A673 (cell line): ENCODE measurements at regions not wholly inside any gene's neighbourhood (a gene's known extent, or its start where the extent isn't known, plus 50 kb on each side); places are given as distances from the start of the nearest gene placed in this dataset.

Experiments used
- BruUV-seq: library from RNA; stranded (reverse); fragments of 400-500 nt; replicated peaks from 2 replicates; lab custom pipeline; 2021; lab: Mats Ljungman, UMichigan
- CTCF ChIA-PET: fragments of 300-600 bp; sonication (Branson Sonifier 250); formaldehyde crosslinking; loops from one replicate; lab custom pipeline; 2022; ENCODE audit warnings: antibody characterized with exemption; lab: Charles Lee
- POLR2A ChIA-PET: fragments of 300-600 bp; sonication (Branson Sonifier 250); formaldehyde crosslinking; loops from one replicate; lab custom pipeline; 2022; ENCODE audit warnings: antibody characterized with exemption; ENCODE audit not compliant: low non-redundant PET; lab: Charles Lee
- DNase-seq: peaks from one replicate; pipeline ENCODE4 v3.0.0-alpha.2; 2015; ENCODE audit warnings: low spot score
- H3K27ac ChIP-seq: fragments of 200-600 bp; sonication (generic); 2 replicates; pipeline ENCODE4 v1.5.1; 2016; ENCODE audit warnings: mixed run types, low read depth, mild to moderate bottlenecking, mixed read lengths, antibody characterized with exemption, low read length; ENCODE audit not compliant: poor library complexity, severe bottlenecking
- H3K27me3 ChIP-seq: fragments of 200-600 bp; sonication (generic); replicated peaks from 2 replicates; pipeline ENCODE4 v1.6.1; 2017; ENCODE audit warnings: mixed run types, low read depth, mild to moderate bottlenecking, mixed read lengths, antibody characterized with exemption, low read length; ENCODE audit not compliant: insufficient read depth, poor library complexity
- H3K36me3 ChIP-seq: fragments of 200-600 bp; sonication (generic); 2 replicates; pipeline ENCODE4 v1.6.1; 2016; ENCODE audit warnings: mixed run types, mild to moderate bottlenecking, mixed read lengths, antibody characterized with exemption, low read length; ENCODE audit not compliant: insufficient read depth, poor library complexity, severe bottlenecking
- H3K4me1 ChIP-seq: fragments of 200-600 bp; sonication (generic); 2 replicates; pipeline ENCODE4 v1.6.1; 2017; ENCODE audit warnings: mixed run types, mild to moderate bottlenecking, mixed read lengths, antibody characterized with exemption, low read length; ENCODE audit not compliant: insufficient read depth, poor library complexity, severe bottlenecking
- H3K4me3 ChIP-seq: fragments of 200-600 bp; sonication (generic); 2 replicates; pipeline ENCODE4 v1.5.1; 2016; ENCODE audit warnings: low read depth, mixed run types, mild to moderate bottlenecking, mixed read lengths, low read length; ENCODE audit not compliant: poor library complexity, severe bottlenecking
- H3K9me3 ChIP-seq: fragments of 200-600 bp; sonication (generic); 2 replicates; pipeline ENCODE4 v1.6.1; 2016; ENCODE audit warnings: mixed run types, low read depth, mild to moderate bottlenecking, mixed read lengths, antibody characterized with exemption, low read length; ENCODE audit not compliant: poor library complexity, severe bottlenecking
- EZH2 ChIP-seq: fragments of 200-600 bp; sonication (generic); IDR thresholded peaks from 2 replicates; pipeline ENCODE4 v1.6.1; 2017; ENCODE audit warnings: borderline replicate concordance, low read depth, mild to moderate bottlenecking, mixed read lengths, antibody characterized with exemption, low read length; ENCODE audit not compliant: poor library complexity, severe bottlenecking
- intact Hi-C: fragments of 100-400 bp; cut with micrococcal nuclease; formaldehyde crosslinking; loops from one replicate; pipeline ENCODE4 v1.10.0; 2022; ENCODE audit not compliant: unreplicated experiment
- TF ChIP-seq, protein P1 (sequence below): fragments of 300-800, 200-600 bp; sonication (generic); conservative IDR thresholded peaks from 2 replicates; pipeline ENCODE4 v1.5.1; 2017; ENCODE audit warnings: low read depth, mild to moderate bottlenecking, antibody characterized with exemption, low read length, moderate library complexity, mixed read lengths

DNA sequence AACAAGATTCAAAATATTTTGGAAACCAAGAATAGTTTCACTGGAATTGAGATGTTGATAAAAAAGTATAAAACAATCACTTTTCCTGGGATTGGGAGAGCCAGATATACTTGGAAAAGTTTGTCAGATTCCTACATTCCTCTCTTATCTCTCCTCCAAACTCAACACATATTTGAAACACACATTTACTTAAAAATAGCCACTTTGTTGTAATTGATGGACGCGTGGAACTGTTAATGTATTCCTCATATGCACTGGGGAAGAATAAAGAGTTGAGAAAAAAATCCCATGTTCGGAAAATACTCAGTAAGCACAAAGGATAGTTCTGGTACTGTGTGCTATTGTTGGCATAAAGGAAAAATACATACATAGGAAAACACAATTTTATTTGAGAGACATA is 195.6 kb upstream of the FLRT2 start:
- no TSS peak for BruUV-seq
- ChIA-PET CTCF (no interaction called here), POLR2A (no interaction called here)
- peaks cover 8% of the 10 kb centered on the region for H3K4me1 ChIP-seq
- H3K27me3 ChIP-seq = no peaks in the 10 kb centered on the region
- H3K27ac ChIP-seq = no peak overlapping the region
- no peaks in the 10 kb centered on the region for H3K36me3 ChIP-seq
- no peak for DNase-seq
- intact Hi-C loops = no loop called here
- no peaks in the 10 kb centered on the region for H3K9me3 ChIP-seq
- TF ChIP-seq, protein P1, sequence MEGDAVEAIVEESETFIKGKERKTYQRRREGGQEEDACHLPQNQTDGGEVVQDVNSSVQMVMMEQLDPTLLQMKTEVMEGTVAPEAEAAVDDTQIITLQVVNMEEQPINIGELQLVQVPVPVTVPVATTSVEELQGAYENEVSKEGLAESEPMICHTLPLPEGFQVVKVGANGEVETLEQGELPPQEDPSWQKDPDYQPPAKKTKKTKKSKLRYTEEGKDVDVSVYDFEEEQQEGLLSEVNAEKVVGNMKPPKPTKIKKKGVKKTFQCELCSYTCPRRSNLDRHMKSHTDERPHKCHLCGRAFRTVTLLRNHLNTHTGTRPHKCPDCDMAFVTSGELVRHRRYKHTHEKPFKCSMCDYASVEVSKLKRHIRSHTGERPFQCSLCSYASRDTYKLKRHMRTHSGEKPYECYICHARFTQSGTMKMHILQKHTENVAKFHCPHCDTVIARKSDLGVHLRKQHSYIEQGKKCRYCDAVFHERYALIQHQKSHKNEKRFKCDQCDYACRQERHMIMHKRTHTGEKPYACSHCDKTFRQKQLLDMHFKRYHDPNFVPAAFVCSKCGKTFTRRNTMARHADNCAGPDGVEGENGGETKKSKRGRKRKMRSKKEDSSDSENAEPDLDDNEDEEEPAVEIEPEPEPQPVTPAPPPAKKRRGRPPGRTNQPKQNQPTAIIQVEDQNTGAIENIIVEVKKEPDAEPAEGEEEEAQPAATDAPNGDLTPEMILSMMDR = no peak
- TF ChIP-seq EZH2 = no peak
- H3K4me3 ChIP-seq = no peak overlapping the region

DNA sequence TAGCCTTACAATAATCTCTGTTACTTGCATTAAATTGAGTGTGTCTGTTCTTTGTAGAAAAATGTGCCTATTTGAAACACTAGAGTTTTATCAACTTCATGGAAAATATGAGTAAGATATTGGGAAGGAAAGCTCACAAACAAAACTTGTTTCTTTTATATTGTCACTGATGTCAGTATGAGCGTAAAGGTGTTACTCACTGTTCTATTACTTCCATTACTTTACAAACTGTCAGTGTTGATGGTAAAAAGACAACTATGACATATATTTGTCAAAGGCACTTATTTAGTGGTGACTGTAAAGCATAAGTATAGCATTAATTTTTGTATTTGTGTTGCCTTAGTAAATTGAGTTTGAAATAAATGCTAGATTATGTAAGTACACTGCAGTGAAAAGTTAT is 193.7 kb upstream of the FLRT2 start:
- DNase-seq = no peak
- Histone ChIP-seq H3K36me3 (no peaks in the 10 kb centered on the region), H3K27me3 (no peaks in the 10 kb centered on the region), H3K9me3 (no peaks in the 10 kb centered on the region), H3K4me3 (no peak overlapping the region), H3K27ac (no peak overlapping the region), H3K4me1 (peaks cover 8% of the 10 kb centered on the region)
- ChIA-PET POLR2A (no interaction called here), CTCF (no interaction called here)
- intact Hi-C loops = no loop called here
- BruUV-seq = no TSS peak
- TF ChIP-seq, protein P1 = no peak

DNA sequence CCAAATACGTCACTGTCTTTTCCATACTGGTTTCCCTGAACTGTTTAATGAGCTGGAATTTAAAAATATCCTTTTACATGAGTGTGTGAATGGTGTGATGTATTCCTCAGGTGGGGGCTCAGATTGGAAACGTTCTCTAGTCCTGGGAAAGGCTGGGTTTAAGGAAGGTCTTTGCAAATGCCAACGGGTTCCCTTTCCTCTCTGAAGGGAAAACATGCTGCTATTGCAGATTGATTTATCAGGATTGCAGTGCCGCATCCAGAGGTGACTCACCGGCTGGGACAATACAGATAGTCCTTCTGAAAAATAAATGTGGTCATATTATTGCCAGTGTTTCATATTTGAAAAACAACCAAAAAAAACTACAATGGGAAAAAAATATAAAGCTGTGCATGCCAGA is 193.1 kb upstream of the FLRT2 start:
- no peaks in the 10 kb centered on the region for H3K36me3 ChIP-seq
- no peaks in the 10 kb centered on the region for H3K27me3 ChIP-seq
- ChIA-PET POLR2A (no interaction called here), CTCF (no interaction called here)
- DNase-seq = no peak
- no peak overlapping the region for H3K4me3 ChIP-seq
- H3K9me3 ChIP-seq = no peaks in the 10 kb centered on the region
- BruUV-seq = no TSS peak
- H3K27ac ChIP-seq = no peak overlapping the region
- H3K4me1 ChIP-seq = peaks cover 8% of the 10 kb centered on the region
- intact Hi-C loops = no loop called here
- TF ChIP-seq, protein P1 = no peak
- no peak for TF ChIP-seq EZH2
